IMR-90 (cell line): ENCODE measurements at regions not wholly inside any gene's neighbourhood (a gene's known extent, or its start where the extent isn't known, plus 50 kb on each side); places are given as distances from the start of the nearest gene placed in this dataset.

Experiments
- ATAC-seq: fragments of 200-7000 bp; cut with Tn5 transposase; 2 replicates; pipeline ENCODE4 v1.9.1; 2020; ENCODE audit warnings: low read depth, mild to moderate bottlenecking, moderate library complexity
- BruUV-seq: library from RNA; stranded (reverse); fragments of 400-500 nt; replicated peaks from 2 replicates; lab custom pipeline; 2021; lab: Mats Ljungman, UMichigan
- CTCF ChIA-PET: fragments of 300-600 bp; formaldehyde crosslinking; extraction: SDS; loops from one replicate; lab custom pipeline; 2021; ENCODE audit warnings: antibody characterized with exemption; lab: Yijun Ruan, JAX
- POLR2A ChIA-PET: fragments of 300-600 bp; sonication (Branson Sonifier 250); formaldehyde crosslinking; loops from one replicate; lab custom pipeline; 2022; ENCODE audit warnings: antibody characterized with exemption; ENCODE audit not compliant: unreplicated experiment; lab: Charles Lee
- DNase-seq: peaks from one replicate; pipeline ENCODE4 v3.0.0; 2013
- H2AFZ ChIP-seq: replicated peaks from 2 replicates; pipeline ENCODE3; 2013; ENCODE audit warnings: low read length, mild to moderate bottlenecking; ENCODE audit not compliant: poor library complexity
- H2AK5ac ChIP-seq: 2 replicates; pipeline ENCODE4 v1.6.1; 2013; ENCODE audit warnings: low read depth, low read length, inconsistent platforms
- H2AK9ac ChIP-seq: replicated peaks from 2 replicates; pipeline ENCODE3; 2013; ENCODE audit warnings: mild to moderate bottlenecking, low read depth, low read length, moderate library complexity; ENCODE audit not compliant: poor library complexity
- H2BK120ac ChIP-seq: 2 replicates; pipeline ENCODE4 v1.6.1; 2013; ENCODE audit warnings: low read depth, low read length, inconsistent platforms
- H2BK15ac ChIP-seq: 3 replicates; pipeline ENCODE4 v1.6.1; 2013; ENCODE audit warnings: low read depth, low read length, inconsistent platforms
- H2BK20ac ChIP-seq: 2 replicates; pipeline ENCODE4 v1.6.1; 2013; ENCODE audit warnings: low read depth, mild to moderate bottlenecking, inconsistent platforms, low read length, moderate library complexity
- H2BK5ac ChIP-seq: 2 replicates; pipeline ENCODE4 v1.6.1; 2013; ENCODE audit warnings: mild to moderate bottlenecking, low read depth, low read length, inconsistent platforms; ENCODE audit not compliant: poor library complexity, severe bottlenecking
- H3K14ac ChIP-seq: replicated peaks from 2 replicates; pipeline ENCODE4 v1.6.1; 2013; ENCODE audit warnings: low read depth, low read length, inconsistent platforms
- H3K18ac ChIP-seq: 2 replicates; pipeline ENCODE4 v1.6.1; 2013; ENCODE audit warnings: low read depth, low read length, control low read depth
- H3K23ac ChIP-seq: 2 replicates; pipeline ENCODE4 v1.6.1; 2013; ENCODE audit warnings: low read depth, low read length, inconsistent platforms
- H3K27ac ChIP-seq: 2 replicates; pipeline ENCODE4 v1.5.1; 2013; ENCODE audit warnings: mild to moderate bottlenecking, control low read depth, low read length; ENCODE audit not compliant: insufficient read depth
- H3K27me3 ChIP-seq: 2 replicates; pipeline ENCODE4 v1.6.1; 2013; ENCODE audit warnings: low read length; ENCODE audit not compliant: control insufficient read depth, insufficient read depth
- H3K36me3 ChIP-seq: 2 replicates; pipeline ENCODE4 v1.6.1; 2013; ENCODE audit warnings: low read length, mixed read lengths; ENCODE audit not compliant: control insufficient read depth, insufficient read depth
- H3K4ac ChIP-seq: 2 replicates; pipeline ENCODE4 v1.6.1; 2013; ENCODE audit warnings: low read depth, low read length, inconsistent platforms
- H3K4me1 ChIP-seq: 2 replicates; pipeline ENCODE4 v1.6.1; 2013; ENCODE audit warnings: low read length, mixed read lengths; ENCODE audit not compliant: control insufficient read depth, insufficient read depth
- H3K4me2 ChIP-seq: 2 replicates; pipeline ENCODE4 v1.6.1; 2013; ENCODE audit warnings: low read depth, mild to moderate bottlenecking, control low read depth, low read length, moderate library complexity
- H3K4me3 ChIP-seq: 2 replicates; pipeline ENCODE4 v1.5.1; 2013; ENCODE audit warnings: low read depth, mild to moderate bottlenecking, control low read depth, low read length, moderate library complexity; ENCODE audit not compliant: insufficient read depth
- H3K56ac ChIP-seq: 2 replicates; pipeline ENCODE4 v1.6.1; 2013; ENCODE audit warnings: low read length, inconsistent platforms; ENCODE audit not compliant: insufficient read depth; ENCODE audit errors: extremely low read depth
- H3K79me1 ChIP-seq, 2 experiments: 2 replicates each; pipeline ENCODE4 v1.6.1; 2013; ENCODE audit warnings: low read length in 2 of 2, inconsistent platforms in 1 of 2, low read depth in 1 of 2
- H3K9ac ChIP-seq: 2 replicates; pipeline ENCODE4 v1.6.1; 2013; ENCODE audit warnings: low read depth, low read length, control low read depth
- H3K9me1 ChIP-seq: 2 replicates; pipeline ENCODE4 v1.6.1; 2013; ENCODE audit warnings: low read length, inconsistent platforms; ENCODE audit not compliant: insufficient read depth
- H3K9me3 ChIP-seq: 2 replicates; pipeline ENCODE4 v1.6.1; 2013; ENCODE audit warnings: low read length; ENCODE audit not compliant: control insufficient read depth, insufficient read depth
- H4K20me1 ChIP-seq: 2 replicates; pipeline ENCODE4 v1.6.1; 2013; ENCODE audit warnings: low read length, inconsistent platforms; ENCODE audit not compliant: insufficient read depth
- H4K5ac ChIP-seq: 2 replicates; pipeline ENCODE4 v1.6.1; 2013; ENCODE audit warnings: mild to moderate bottlenecking, low read depth, low read length, control low read depth
- H4K8ac ChIP-seq, 2 experiments: 2 replicates each; pipeline ENCODE4 v1.6.1; 2013; ENCODE audit warnings: low read depth in 2 of 2, low read length in 2 of 2, control low read depth in 1 of 2, inconsistent platforms in 1 of 2
- H4K91ac ChIP-seq: 2 replicates; pipeline ENCODE4 v1.6.1; 2013; ENCODE audit warnings: low read depth, low read length, inconsistent platforms; ENCODE audit not compliant: insufficient read depth
- CEBPB ChIP-seq: IDR thresholded peaks from 2 replicates; pipeline ENCODE4 v1.6.1; 2012; ENCODE audit warnings: low read depth, low read length, improper control_type of control experiment
- FOS ChIP-seq: fragments of 150-350 bp; IDR thresholded peaks from 2 replicates; pipeline ENCODE4 v1.6.1; 2016; ENCODE audit warnings: low read depth, low read length
- MAFK ChIP-seq: IDR thresholded peaks from 2 replicates; pipeline ENCODE4 v1.6.1; 2012; ENCODE audit warnings: low read depth, low read length, improper control_type of control experiment
- MAZ ChIP-seq: IDR thresholded peaks from 2 replicates; pipeline ENCODE4 v1.6.1; 2012; ENCODE audit warnings: low read depth, mild to moderate bottlenecking, low read length, improper control_type of control experiment, moderate library complexity, borderline replicate concordance
- NFE2L2 ChIP-seq: fragments of 150-350 bp; IDR thresholded peaks from 2 replicates; pipeline ENCODE4 v1.6.1; 2016; ENCODE audit warnings: low read depth, mild to moderate bottlenecking, low read length
- RAD21 ChIP-seq: IDR thresholded peaks from 2 replicates; pipeline ENCODE4 v1.6.1; 2012; ENCODE audit warnings: low read length, improper control_type of control experiment
- RCOR1 ChIP-seq: IDR thresholded peaks from 2 replicates; pipeline ENCODE4 v1.6.1; 2012; ENCODE audit warnings: mild to moderate bottlenecking, low read length, improper control_type of control experiment; ENCODE audit not compliant: insufficient replicate concordance
- RFX5 ChIP-seq: IDR thresholded peaks from 2 replicates; pipeline ENCODE4 v1.8.0; 2012; ENCODE audit warnings: low read depth, mild to moderate bottlenecking, low read length, moderate library complexity
- SMC3 ChIP-seq: fragments of 150-350 bp; IDR thresholded peaks from 2 replicates; pipeline ENCODE4 v1.6.1; 2016; ENCODE audit warnings: low read depth, mild to moderate bottlenecking, antibody characterized with exemption, low read length, moderate library complexity
- WGBS, 2 experiments: methylation state at CpG; one replicate each; pipeline versions ENCODE4 v1.1.5 to v1.1.7; 2013; ENCODE audit warnings: missing lambda C conversion rate in 2 of 2; ENCODE audit not compliant: insufficient read length in 1 of 2; ENCODE audit errors: extremely low coverage in 2 of 2; 5-methylcytosine and 5-hydroxymethylcytosine counted together
- dilution Hi-C: fragments of 300-500 bp; cut with HindIII; formaldehyde crosslinking; loops from one replicate; pipeline ENCODE4 v1.14.3; 2018; ENCODE audit warnings: low sequenced_read_pairs; ENCODE audit not compliant: unreplicated experiment
- in situ Hi-C: fragments of 300-500 bp; cut with MboI; formaldehyde crosslinking; loops from 3 replicates; pipeline ENCODE4 v1.14.3; 2019; ENCODE audit warnings: low sequenced_read_pairs, inconsistent platforms, mixed read lengths
- intact Hi-C: fragments of 100-400 bp; cut with micrococcal nuclease; formaldehyde crosslinking; loops from 2 replicates; pipeline ENCODE4 v1.10.0; 2022
- TF ChIP-seq, protein P1 (sequence below): conservative IDR thresholded peaks from 2 replicates; pipeline ENCODE4 v1.5.1; 2012; ENCODE audit warnings: mild to moderate bottlenecking, low read depth, low read length, improper control_type of control experiment
- TF ChIP-seq, protein P2 (sequence below): fragments of 150-350 bp; IDR thresholded peaks from 2 replicates; pipeline ENCODE4 v1.6.1; 2016; ENCODE audit warnings: low read depth, mild to moderate bottlenecking, low read length, moderate library complexity, borderline replicate concordance
- TF ChIP-seq, protein P3 (sequence below): fragments of 150-350 bp; IDR thresholded peaks from 2 replicates; pipeline ENCODE4 v1.6.1; 2017; ENCODE audit warnings: mild to moderate bottlenecking, antibody characterized with exemption, low read length, low read depth

DNA sequence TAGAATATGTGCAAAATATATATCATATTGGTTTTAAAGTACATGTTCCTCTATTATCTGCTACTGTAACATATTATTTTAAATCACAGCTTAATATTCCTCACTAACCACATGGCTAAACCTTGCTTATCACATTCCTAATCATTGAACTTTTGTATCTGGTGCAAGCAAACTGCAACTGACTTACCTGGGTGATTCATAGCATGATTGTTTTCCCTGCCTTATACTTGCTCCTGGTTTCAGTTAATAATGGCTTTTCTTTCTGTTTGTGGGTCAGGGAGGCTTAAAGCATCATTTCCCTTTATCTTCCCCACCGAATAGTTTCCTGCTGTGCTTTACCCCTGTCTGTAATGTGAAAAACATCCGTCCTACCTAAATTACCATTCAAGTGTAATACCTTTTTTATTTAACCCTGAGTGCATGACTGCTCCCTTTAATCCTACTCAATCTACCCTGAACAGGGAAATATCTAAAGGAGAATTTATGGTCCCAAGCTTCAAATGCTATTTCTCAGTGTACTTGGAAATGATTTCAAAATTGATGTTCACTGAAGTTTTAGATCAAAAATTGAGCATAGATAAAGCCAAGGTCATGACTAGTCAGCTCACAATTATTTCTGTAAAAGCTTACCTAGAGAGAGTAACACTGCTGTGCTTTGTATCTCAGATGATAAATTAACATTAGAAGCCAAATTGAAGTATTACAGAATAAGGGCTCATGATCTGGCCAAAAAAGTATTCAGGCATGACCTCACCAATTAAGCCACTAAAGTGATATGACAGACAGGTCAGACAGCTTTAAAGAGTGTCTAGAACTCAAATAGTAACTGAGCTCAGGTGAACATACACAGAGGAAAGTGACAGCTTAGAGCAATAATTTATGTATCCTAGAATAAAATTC lies 507.1 kb downstream of the BRINP3 start:
- BruUV-seq, result no TSS peak
- dilution Hi-C loops, result no loop called here
- CTCF ChIA-PET, result interaction anchor here (1.8 kb wide), 1 partner anchor 8 kb away, joined by 4 read pairs; no protein-coding TSS in a partner anchor

More for the DNA sequence above, 507.1 kb downstream of the BRINP3 start:
- Histone ChIP-seq H3K4me2 (no peak overlapping the region), H3K9me1 (no peaks in the 10 kb centered on the region), H3K4me3 (no peak overlapping the region), H4K20me1 (no peaks in the 10 kb centered on the region), H2AFZ (no peak overlapping the region), H4K91ac (no peak overlapping the region), H3K56ac (no peak overlapping the region), H3K23ac (no peak overlapping the region), H3K79me1 (no peaks in the 10 kb centered on the region), H2AK9ac (no peak overlapping the region), H2BK5ac (no peak overlapping the region), H4K5ac (no peak overlapping the region), H3K14ac (no peak overlapping the region), H3K18ac (no peak overlapping the region), H2BK20ac (no peak overlapping the region), H3K27me3 (no peaks in the 10 kb centered on the region), H3K4ac (no peak overlapping the region), H2AK5ac (no peak overlapping the region), H3K9ac (no peak overlapping the region), H2BK15ac (no peak overlapping the region), H3K36me3 (no peaks in the 10 kb centered on the region), H3K27ac (no peak overlapping the region), H2BK120ac (no peak overlapping the region), H3K4me1 (no peaks in the 10 kb centered on the region), H3K9me3 (no peaks in the 10 kb centered on the region), H4K8ac (no peak overlapping the region)
- in situ Hi-C loops (no loop called here), intact Hi-C loops (no loop called here)
- ATAC-seq, result no peak
- TF ChIP-seq CEBPB (no peak), RAD21 (no peak), NFE2L2 (no peak), MAFK (no peak), RCOR1 (no peak), MAZ (no peak), SMC3 (no peak), RFX5 (no peak), FOS (no peak)
- TF ChIP-seq, protein P1, sequence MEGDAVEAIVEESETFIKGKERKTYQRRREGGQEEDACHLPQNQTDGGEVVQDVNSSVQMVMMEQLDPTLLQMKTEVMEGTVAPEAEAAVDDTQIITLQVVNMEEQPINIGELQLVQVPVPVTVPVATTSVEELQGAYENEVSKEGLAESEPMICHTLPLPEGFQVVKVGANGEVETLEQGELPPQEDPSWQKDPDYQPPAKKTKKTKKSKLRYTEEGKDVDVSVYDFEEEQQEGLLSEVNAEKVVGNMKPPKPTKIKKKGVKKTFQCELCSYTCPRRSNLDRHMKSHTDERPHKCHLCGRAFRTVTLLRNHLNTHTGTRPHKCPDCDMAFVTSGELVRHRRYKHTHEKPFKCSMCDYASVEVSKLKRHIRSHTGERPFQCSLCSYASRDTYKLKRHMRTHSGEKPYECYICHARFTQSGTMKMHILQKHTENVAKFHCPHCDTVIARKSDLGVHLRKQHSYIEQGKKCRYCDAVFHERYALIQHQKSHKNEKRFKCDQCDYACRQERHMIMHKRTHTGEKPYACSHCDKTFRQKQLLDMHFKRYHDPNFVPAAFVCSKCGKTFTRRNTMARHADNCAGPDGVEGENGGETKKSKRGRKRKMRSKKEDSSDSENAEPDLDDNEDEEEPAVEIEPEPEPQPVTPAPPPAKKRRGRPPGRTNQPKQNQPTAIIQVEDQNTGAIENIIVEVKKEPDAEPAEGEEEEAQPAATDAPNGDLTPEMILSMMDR, result no peak
- TF ChIP-seq, protein P2, sequence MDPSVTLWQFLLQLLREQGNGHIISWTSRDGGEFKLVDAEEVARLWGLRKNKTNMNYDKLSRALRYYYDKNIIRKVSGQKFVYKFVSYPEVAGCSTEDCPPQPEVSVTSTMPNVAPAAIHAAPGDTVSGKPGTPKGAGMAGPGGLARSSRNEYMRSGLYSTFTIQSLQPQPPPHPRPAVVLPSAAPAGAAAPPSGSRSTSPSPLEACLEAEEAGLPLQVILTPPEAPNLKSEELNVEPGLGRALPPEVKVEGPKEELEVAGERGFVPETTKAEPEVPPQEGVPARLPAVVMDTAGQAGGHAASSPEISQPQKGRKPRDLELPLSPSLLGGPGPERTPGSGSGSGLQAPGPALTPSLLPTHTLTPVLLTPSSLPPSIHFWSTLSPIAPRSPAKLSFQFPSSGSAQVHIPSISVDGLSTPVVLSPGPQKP, result no peak
- TF ChIP-seq, protein P3, sequence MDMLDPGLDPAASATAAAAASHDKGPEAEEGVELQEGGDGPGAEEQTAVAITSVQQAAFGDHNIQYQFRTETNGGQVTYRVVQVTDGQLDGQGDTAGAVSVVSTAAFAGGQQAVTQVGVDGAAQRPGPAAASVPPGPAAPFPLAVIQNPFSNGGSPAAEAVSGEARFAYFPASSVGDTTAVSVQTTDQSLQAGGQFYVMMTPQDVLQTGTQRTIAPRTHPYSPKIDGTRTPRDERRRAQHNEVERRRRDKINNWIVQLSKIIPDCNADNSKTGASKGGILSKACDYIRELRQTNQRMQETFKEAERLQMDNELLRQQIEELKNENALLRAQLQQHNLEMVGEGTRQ, result no peak
- 0% methylated on average over 1 of the region's 2 CpGs; no CpG with 5 or more reads in 1 of the 2 experiments for WGBS, 2 experiments
- no peak for DNase-seq
- POLR2A ChIA-PET, result no interaction called here
